MM.1S (cell line): ENCODE measurements at regions not wholly inside any gene's neighbourhood (a gene's known extent, or its start where the extent isn't known, plus 50 kb on each side); places are given as distances from the start of the nearest gene placed in this dataset.

Experiments
- EZH2phosphoT487 ChIP-seq: fragments of 300-600 bp; sonication (generic); IDR thresholded peaks from 2 replicates; pipeline ENCODE4 v1.6.1; 2018; ENCODE audit warnings: antibody characterized with exemption, low read length
- TF ChIP-seq, protein P1 (sequence below): fragments of 300-600 bp; sonication (generic); IDR thresholded peaks from 2 replicates; pipeline ENCODE4 v1.5.1; 2016; ENCODE audit warnings: antibody characterized with exemption, low read length, mixed read lengths

DNA sequence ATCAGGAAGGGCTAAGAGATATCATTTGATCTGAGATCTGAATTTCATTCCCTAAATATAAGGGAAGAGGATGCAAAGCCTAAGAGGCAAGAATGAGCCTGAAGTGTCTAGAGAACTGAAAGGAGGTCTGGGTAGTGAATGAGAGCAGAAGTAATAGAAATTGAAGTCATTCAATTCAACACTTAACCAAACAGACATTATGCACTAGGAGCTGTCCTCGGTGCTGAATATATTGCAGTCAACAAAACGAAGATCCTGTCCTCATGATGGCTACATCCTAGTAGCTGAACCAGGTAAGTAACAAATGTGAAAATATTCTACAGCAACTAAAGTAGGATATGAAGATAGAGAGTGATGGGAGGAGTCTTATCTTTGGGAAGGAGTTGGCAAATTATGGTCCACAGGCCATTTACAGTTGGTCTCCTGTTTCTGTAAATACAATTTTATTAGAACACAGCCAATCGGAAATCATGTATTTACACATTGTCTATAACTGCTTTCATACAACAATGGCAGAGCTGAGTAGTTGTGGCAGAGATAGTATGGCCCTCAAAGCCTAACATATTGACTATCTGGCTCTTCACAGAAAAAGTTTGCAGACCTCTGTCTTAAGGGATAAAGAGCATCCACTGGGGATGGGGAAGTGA is 192.9 kb upstream of the CADPS start:
- TF ChIP-seq, protein P1, sequence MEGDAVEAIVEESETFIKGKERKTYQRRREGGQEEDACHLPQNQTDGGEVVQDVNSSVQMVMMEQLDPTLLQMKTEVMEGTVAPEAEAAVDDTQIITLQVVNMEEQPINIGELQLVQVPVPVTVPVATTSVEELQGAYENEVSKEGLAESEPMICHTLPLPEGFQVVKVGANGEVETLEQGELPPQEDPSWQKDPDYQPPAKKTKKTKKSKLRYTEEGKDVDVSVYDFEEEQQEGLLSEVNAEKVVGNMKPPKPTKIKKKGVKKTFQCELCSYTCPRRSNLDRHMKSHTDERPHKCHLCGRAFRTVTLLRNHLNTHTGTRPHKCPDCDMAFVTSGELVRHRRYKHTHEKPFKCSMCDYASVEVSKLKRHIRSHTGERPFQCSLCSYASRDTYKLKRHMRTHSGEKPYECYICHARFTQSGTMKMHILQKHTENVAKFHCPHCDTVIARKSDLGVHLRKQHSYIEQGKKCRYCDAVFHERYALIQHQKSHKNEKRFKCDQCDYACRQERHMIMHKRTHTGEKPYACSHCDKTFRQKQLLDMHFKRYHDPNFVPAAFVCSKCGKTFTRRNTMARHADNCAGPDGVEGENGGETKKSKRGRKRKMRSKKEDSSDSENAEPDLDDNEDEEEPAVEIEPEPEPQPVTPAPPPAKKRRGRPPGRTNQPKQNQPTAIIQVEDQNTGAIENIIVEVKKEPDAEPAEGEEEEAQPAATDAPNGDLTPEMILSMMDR: no peak
- TF ChIP-seq EZH2phosphoT487: no peak
